C4-2B (cell line): ENCODE measurements at regions not wholly inside any gene's neighbourhood (a gene's known extent, or its start where the extent isn't known, plus 50 kb on each side); places are given as distances from the start of the nearest gene placed in this dataset.

Source experiments
- ZFX ChIP-seq: fragments of 450-650 bp; IDR thresholded peaks from 2 replicates; pipeline ENCODE4 v1.6.1; 2017
- TF ChIP-seq, protein P1 (sequence below): fragments of 450-650 bp; conservative IDR thresholded peaks from 2 replicates; pipeline ENCODE4 v1.5.1; 2017; ENCODE audit warnings: mild to moderate bottlenecking

DNA sequence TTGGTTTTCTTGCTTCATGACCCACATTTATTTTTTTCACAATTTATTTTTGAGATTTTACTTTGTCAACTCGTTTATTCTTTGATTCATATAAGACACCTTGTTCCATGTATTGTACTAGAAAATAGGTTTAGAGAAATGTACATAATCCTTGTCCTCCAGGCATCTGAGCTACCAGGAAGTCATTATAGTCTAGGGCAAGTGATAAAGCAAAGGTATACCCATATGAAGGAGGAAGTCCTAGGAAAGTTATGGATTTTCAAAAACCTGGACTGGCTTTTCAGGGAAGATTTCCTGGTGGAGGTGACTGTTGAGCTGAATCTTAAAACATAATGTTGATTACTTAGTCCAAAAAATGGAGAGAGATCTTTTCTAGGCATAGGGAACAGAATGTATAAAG lies 98.8 kb upstream of the SHISA6 start:
- TF ChIP-seq, protein P1, sequence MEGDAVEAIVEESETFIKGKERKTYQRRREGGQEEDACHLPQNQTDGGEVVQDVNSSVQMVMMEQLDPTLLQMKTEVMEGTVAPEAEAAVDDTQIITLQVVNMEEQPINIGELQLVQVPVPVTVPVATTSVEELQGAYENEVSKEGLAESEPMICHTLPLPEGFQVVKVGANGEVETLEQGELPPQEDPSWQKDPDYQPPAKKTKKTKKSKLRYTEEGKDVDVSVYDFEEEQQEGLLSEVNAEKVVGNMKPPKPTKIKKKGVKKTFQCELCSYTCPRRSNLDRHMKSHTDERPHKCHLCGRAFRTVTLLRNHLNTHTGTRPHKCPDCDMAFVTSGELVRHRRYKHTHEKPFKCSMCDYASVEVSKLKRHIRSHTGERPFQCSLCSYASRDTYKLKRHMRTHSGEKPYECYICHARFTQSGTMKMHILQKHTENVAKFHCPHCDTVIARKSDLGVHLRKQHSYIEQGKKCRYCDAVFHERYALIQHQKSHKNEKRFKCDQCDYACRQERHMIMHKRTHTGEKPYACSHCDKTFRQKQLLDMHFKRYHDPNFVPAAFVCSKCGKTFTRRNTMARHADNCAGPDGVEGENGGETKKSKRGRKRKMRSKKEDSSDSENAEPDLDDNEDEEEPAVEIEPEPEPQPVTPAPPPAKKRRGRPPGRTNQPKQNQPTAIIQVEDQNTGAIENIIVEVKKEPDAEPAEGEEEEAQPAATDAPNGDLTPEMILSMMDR = no peak
- no peak for TF ChIP-seq ZFX
